ENCODE measurements at regions not wholly inside any gene's neighbourhood (a gene's known extent, or its start where the extent isn't known, plus 50 kb on each side); places are given as distances from the start of the nearest gene placed in this dataset.

DNA sequence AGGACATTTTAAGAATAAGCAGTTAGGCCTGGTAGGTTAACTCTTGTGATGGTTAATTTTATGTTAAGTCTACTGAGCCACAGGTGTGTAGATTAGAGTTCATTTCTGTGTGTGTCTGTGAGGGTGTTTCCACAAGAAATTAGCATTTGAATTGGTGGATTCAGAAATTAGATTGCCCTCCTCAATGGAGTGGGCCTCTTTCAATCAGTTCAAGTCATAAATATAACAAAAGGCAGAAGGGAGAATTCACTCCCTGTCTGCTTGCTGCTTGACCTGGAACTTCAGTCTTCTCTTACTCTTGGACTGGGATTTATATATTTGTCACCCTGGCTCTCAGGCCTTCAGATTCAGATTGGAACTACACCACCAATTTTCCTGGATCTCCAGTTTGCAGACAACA, 55.3 kb upstream of the POM121L12 start:
- H3K27ac ChIP-seq = no peak overlapping the region
- no peak for TF ChIP-seq ZFX (IDR thresholded peaks at IDR 0.05; ENCODE audit: borderline replicate concordance)
- TF ChIP-seq, protein P1, sequence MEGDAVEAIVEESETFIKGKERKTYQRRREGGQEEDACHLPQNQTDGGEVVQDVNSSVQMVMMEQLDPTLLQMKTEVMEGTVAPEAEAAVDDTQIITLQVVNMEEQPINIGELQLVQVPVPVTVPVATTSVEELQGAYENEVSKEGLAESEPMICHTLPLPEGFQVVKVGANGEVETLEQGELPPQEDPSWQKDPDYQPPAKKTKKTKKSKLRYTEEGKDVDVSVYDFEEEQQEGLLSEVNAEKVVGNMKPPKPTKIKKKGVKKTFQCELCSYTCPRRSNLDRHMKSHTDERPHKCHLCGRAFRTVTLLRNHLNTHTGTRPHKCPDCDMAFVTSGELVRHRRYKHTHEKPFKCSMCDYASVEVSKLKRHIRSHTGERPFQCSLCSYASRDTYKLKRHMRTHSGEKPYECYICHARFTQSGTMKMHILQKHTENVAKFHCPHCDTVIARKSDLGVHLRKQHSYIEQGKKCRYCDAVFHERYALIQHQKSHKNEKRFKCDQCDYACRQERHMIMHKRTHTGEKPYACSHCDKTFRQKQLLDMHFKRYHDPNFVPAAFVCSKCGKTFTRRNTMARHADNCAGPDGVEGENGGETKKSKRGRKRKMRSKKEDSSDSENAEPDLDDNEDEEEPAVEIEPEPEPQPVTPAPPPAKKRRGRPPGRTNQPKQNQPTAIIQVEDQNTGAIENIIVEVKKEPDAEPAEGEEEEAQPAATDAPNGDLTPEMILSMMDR (IDR thresholded peaks at IDR 0.05) = no peak

DNA sequence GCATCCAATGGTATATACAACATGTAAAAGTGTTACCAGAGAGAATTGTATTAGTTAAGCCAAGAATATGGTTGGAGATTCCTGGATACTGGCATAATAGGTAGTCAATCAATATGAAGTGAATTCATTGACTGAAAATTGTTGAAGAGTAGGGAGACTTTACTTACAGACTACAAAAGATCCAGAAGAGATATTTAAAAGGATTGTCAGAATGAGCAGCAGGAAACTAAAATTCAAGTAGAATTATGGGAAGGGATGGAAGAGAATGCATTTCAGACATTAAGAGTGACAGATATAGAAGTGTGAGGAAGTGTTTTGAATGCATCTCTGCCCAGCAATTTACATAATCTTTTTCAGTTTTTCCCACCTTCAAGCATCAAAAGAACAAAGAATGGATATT, 62.3 kb upstream of the POM121L12 start:
- TF ChIP-seq, protein P1 (IDR thresholded peaks at IDR 0.05) = no peak
- no peak for TF ChIP-seq ZFX (IDR thresholded peaks at IDR 0.05; ENCODE audit: borderline replicate concordance)
- H3K27ac ChIP-seq = no peak overlapping the region

DNA sequence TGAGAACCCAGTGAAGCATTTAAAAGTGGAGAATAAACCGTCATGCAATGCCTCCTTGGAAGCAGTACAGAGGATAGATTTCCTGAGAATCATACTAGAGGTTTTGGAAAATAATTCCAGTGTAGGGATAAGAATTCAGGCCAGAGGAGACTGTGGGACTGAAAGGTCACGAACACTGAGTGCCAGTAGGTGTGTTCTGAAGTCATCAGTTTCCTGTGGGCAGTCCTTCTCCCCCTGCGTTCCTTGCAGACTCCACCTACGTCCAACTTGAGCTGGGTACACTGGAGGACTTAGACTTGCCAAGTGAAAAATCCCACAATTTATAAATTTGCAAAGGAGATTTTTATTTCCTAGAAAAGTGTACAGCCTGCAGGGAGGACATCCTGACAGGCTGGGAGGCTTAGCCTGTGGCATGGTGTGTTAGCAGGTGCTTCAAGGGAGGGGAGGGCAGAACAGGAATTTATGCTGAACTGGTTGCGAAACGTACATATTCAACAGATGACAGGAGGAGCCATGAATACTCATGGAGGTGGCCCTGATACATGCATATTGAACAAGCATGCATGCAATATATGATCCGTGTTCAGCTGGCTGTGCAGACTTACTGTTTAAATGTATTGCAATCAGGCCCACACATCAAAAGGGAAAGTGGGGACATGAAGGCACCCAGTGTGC, 72.9 kb upstream of the POM121L12 start:
- no peak for TF ChIP-seq ZFX (IDR thresholded peaks at IDR 0.05; ENCODE audit: borderline replicate concordance)
- TF ChIP-seq, protein P1 (IDR thresholded peaks at IDR 0.05) = no peak

DNA sequence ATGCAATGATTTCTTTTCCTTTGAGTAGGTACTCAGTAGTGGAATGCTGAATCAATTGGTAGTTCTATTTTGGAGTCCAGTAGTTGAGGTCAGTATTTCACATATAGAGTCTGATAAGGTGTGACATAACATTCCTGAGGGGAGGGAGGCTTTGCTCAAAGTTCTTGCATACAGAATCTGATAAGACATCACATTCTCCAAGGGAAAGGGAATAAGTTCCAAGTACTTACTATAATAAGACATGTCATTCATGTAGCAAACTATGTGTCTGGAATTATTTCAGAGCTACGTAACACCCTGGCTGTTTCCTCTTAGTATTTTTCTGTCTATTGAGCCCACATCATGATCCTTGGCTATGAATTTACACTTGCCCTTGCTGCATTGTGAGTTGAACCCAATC, 74.3 kb upstream of the POM121L12 start:
- TF ChIP-seq ZFX (IDR thresholded peaks at IDR 0.05; ENCODE audit: borderline replicate concordance) = no peak
- TF ChIP-seq, protein P1 (IDR thresholded peaks at IDR 0.05) = no peak
- no peak overlapping the region for H3K27ac ChIP-seq

More for the DNA sequence above, 72.9 kb upstream of the POM121L12 start:
- H3K27ac ChIP-seq = no peak overlapping the region

DNA sequence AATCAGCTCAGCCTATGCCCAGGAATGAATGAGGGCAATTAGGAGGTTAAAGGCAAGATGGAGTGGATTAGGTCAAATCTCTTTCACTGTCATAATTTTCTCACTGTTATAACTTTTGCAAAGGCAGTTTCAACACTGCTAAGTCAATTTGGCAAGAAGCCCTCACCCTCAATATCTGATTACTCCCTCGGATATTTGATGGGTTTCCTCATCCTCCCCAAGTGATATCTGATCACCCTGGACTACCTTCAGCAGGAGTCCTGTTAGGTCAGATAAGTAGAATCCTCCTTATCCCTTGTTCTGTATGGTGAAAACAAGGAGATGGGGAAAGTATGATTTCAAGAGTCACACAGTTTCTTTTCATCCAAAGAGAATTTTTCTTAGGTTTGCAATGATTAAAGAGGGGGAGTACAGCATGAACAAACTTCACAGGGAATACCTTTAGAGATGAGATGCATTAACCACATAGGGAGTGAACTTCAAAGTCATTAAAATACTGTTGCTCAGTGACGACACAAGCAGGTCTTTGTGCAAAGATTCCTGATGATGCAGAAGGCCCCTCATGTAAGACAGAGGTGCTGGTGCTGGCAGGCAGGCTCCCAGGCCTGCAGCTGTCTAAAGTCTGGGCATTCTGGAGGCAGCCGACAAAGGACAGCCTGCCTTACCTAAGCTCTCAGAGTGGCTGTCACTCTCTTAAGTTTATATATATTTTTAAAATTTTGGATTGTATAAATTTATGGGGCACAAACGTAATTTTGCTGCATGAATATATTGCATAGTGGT, 75.4 kb upstream of the POM121L12 start:
- TF ChIP-seq ZFX (IDR thresholded peaks at IDR 0.05; ENCODE audit: borderline replicate concordance) = no peak
- TF ChIP-seq, protein P1 (IDR thresholded peaks at IDR 0.05) = no peak
- no peak overlapping the region for H3K27ac ChIP-seq

DNA sequence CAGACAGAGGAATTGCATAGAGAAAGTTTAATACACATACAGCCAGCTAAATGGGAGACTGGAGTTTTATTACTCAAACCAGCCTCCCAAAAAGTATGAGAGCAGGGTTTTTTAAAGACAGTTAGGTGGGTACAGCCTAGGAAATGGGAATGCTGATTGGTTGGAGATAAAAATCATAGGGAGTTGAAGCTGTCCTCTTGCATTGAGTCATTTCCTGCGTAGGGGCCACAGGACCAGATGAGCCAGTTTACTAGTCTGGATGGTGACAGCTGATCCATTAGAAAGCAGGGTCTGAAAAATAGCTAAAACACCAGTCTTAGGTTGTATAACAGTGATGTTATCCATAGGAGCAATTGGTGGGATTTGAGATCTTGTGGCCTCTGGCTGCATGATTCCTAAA, 76.1 kb upstream of the POM121L12 start:
- H3K27ac ChIP-seq = no peak overlapping the region
- TF ChIP-seq ZFX (IDR thresholded peaks at IDR 0.05; ENCODE audit: borderline replicate concordance) = no peak
- TF ChIP-seq, protein P1 (IDR thresholded peaks at IDR 0.05) = no peak

DNA sequence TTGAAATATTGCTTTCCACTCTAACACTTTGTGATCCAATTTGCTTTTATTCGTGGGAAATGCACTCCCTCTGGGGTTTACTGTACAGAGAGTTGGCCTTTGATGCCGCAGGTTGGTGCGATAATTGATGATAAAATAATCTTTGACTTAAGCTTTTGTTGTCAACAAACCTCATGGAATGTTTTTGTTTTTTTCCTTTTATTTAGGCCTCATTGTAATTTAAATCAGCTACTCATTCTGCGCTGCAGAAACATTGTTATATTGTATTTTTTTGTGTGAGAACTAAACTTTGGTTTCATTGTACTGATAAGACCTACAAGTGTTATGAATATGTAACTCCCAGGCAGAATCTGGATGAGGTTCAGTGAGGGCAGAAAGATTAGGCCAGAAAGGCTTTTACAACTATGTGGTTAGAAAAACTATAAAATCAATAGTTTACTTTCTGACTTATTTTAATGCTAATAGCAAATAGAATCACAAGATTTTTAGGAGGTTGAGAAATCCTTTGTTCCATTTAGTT, 76.8 kb upstream of the POM121L12 start:
- no peak for TF ChIP-seq ZFX (IDR thresholded peaks at IDR 0.05; ENCODE audit: borderline replicate concordance)
- TF ChIP-seq, protein P1 (IDR thresholded peaks at IDR 0.05) = no peak
- no peak overlapping the region for H3K27ac ChIP-seq

Measured in 22Rv1 (cell line).